Urothelium cell line (cell line): ENCODE measurements at regions not wholly inside any gene's neighbourhood (a gene's known extent, or its start where the extent isn't known, plus 50 kb on each side); places are given as distances from the start of the nearest gene placed in this dataset.
"Not testable (repeated sequence)": the region's sequence is repeated elsewhere in the genome, so short reads cannot be mapped to it uniquely, and the experiment has no call there.

Experiments
- DNase-seq: peaks from one replicate; pipeline ENCODE4 v3.0.0; 2011; ENCODE audit warnings: low spot score, mixed read lengths
- FAIRE-seq: peaks from 2 replicates; lab custom pipeline; 2011; peaks lifted over from hg19 to GRCh38; lab: Jason Lieb, UNC

GRCh38 chr2:126272401-126272800 lies 383.6 kb upstream of the GYPC start:
- DNase-seq (no peak), FAIRE-seq (no peak)

- DNase-seq = no peak
- no peak for FAIRE-seq
Observed at GRCh38 chr2:126275098-126275497, 380.9 kb upstream of the GYPC start.

- not testable (repeated sequence) for DNase-seq, FAIRE-seq
Observed at GRCh38 chr2:126276268-126276667, 379.7 kb upstream of the GYPC start.

- FAIRE-seq (no peak), DNase-seq (no peak)
Observed at GRCh38 chr2:126288362-126288761, 367.6 kb upstream of the GYPC start.

GRCh38 chr2:126293962-126294361 lies 362.0 kb upstream of the GYPC start:
- not testable (repeated sequence) for FAIRE-seq, DNase-seq

- DNase-seq = no peak
- peak; percentile 9 for FAIRE-seq
Observed at GRCh38 chr2:126299469-126299976, 356.4 kb upstream of the GYPC start.

GRCh38 chr2:126300348-126300747 lies 355.6 kb upstream of the GYPC start:
- FAIRE-seq = no peak
- no peak for DNase-seq

- DNase-seq = no peak
- no peak for FAIRE-seq
Observed at GRCh38 chr2:126302043-126302442, 353.9 kb upstream of the GYPC start.

- DNase-seq (no peak), FAIRE-seq (no peak)
Observed at GRCh38 chr2:126303113-126303512, 352.8 kb upstream of the GYPC start.

- no peak for DNase-seq
- FAIRE-seq = no peak
Observed at GRCh38 chr2:126304154-126304553, 351.8 kb upstream of the GYPC start.

GRCh38 chr2:126306539-126306938 lies 349.4 kb upstream of the GYPC start:
- DNase-seq (no peak), FAIRE-seq (no peak)

- DNase-seq (no peak), FAIRE-seq (no peak)
Observed at GRCh38 chr2:126307740-126308139, 348.2 kb upstream of the GYPC start.

GRCh38 chr2:126309185-126309584 lies 346.8 kb upstream of the GYPC start:
- FAIRE-seq (no peak), DNase-seq (no peak)

- FAIRE-seq = no peak
- DNase-seq = no peak
Observed at GRCh38 chr2:126312579-126312978, 343.4 kb upstream of the GYPC start.

GRCh38 chr2:126315828-126316227 lies 340.1 kb upstream of the GYPC start:
- no peak for DNase-seq

GRCh38 chr2:126317790-126318431 lies 338.0 kb upstream of the GYPC start:
- DNase-seq (peak; percentile 16), FAIRE-seq (peak; percentile 75)

More at GRCh38 chr2:126315828-126316227, 340.1 kb upstream of the GYPC start:
- FAIRE-seq = no peak

- no peak for DNase-seq
- no peak for FAIRE-seq
Observed at GRCh38 chr2:126322342-126322741, 333.6 kb upstream of the GYPC start.

- DNase-seq (no peak), FAIRE-seq (no peak)
Observed at GRCh38 chr2:126325202-126325601, 330.8 kb upstream of the GYPC start.

GRCh38 chr2:126329173-126329572 lies 326.8 kb upstream of the GYPC start:
- FAIRE-seq (no peak), DNase-seq (no peak)

- no peak for DNase-seq
- FAIRE-seq = no peak
Observed at GRCh38 chr2:126342457-126342856, 313.5 kb upstream of the GYPC start.

- no peak for FAIRE-seq
Observed at GRCh38 chr2:126343136-126343535, 312.8 kb upstream of the GYPC start.

GRCh38 chr2:126344493-126344892 lies 311.5 kb upstream of the GYPC start:
- DNase-seq (no peak), FAIRE-seq (no peak)

More at GRCh38 chr2:126343136-126343535, 312.8 kb upstream of the GYPC start:
- no peak for DNase-seq

GRCh38 chr2:126345691-126346090 lies 310.3 kb upstream of the GYPC start:
- DNase-seq (no peak), FAIRE-seq (no peak)
